Right cardiac atrium (tissue), 5 donors: ENCODE measurements at regions not wholly inside any gene's neighbourhood (a gene's known extent, or its start where the extent isn't known, plus 50 kb on each side); places are given as distances from the start of the nearest gene placed in this dataset.

Experiments used
- ATAC-seq, 2 donors: fragments of 200-7000 bp; cut with Tn5 transposase; one replicate each; pipeline versions ENCODE4 v1.8.0 to v1.9.1; 2020; ENCODE audit warnings: moderate library complexity in 2 of 2, mild to moderate bottlenecking in 1 of 2
- DNase-seq, 3 donors: peaks; one replicate each; pipeline ENCODE4 v3.0.0-alpha.2; 2020
- H3K27ac ChIP-seq: one replicate; pipeline ENCODE4 v1.5.1; 2013; ENCODE audit warnings: mild to moderate bottlenecking, low read length, control low read depth, moderate library complexity
- H3K27me3 ChIP-seq: one replicate; pipeline ENCODE4 v1.6.1; 2013; ENCODE audit not compliant: control insufficient read depth, insufficient read depth
- H3K4me1 ChIP-seq: one replicate; pipeline ENCODE4 v1.6.1; 2013; ENCODE audit warnings: low read length; ENCODE audit not compliant: control insufficient read depth, insufficient read depth
- H3K4me3 ChIP-seq: one replicate; pipeline ENCODE4 v1.5.1; 2013; ENCODE audit warnings: low read length, control low read depth
- H3K9me3 ChIP-seq: one replicate; pipeline ENCODE4 v1.6.1; 2013; ENCODE audit warnings: low read length; ENCODE audit not compliant: control insufficient read depth
- WGBS: extraction: QIAGEN DNeasy Blood & Tissue Kit; methylation state at CpG from one replicate; pipeline ENCODE4 v1.1.7; 2013; 5-methylcytosine and 5-hydroxymethylcytosine counted together
- intact Hi-C, 4 donors: fragments of 100-400 bp; cut with DNase I; formaldehyde crosslinking; loops; one replicate each; pipeline versions ENCODE4 v1.11.0 to v1.14.0; 2022 to 2023
- donor health status: healthy with polysubstance abuse.
- donor health status: DM: no; HTN: yes; CAD: no.
- donor health status: DM: no; HTN: no; CAD: no.
- donor health status: DM: no; HTN: yes; CAD: no; lungs with severe emphysema.
- donor health status: DM: yes; HTN: yes; CAD: no.

- no peak overlapping the region for H3K27ac ChIP-seq
- H3K9me3 ChIP-seq = no peaks in the 10 kb centered on the region
- H3K27me3 ChIP-seq = no peaks in the 10 kb centered on the region
- no peaks in the 10 kb centered on the region for H3K4me1 ChIP-seq
- no peak overlapping the region for H3K4me3 ChIP-seq
- WGBS = 68% methylated on average over 3 of the region's 3 CpGs
- no peak for DNase-seq
- intact Hi-C loops = no loop called here
- no peak for ATAC-seq
Measured at GRCh38 chr14:85221832-85222231, 308.1 kb upstream of the FLRT2 start.

- Histone ChIP-seq H3K27ac (no peak overlapping the region), H3K4me3 (no peak overlapping the region), H3K4me1 (no peaks in the 10 kb centered on the region), H3K9me3 (no peaks in the 10 kb centered on the region), H3K27me3 (no peaks in the 10 kb centered on the region)
- intact Hi-C loops = no loop called here
- ATAC-seq (no peak), DNase-seq (no peak)
- WGBS = 92% methylated on average over 1 of the region's 1 CpG
Measured at GRCh38 chr14:85222341-85222740, 307.6 kb upstream of the FLRT2 start.

GRCh38 chr14:85223667-85224066 is 306.3 kb upstream of the FLRT2 start:
- no peak for ATAC-seq
- intact Hi-C loops = no loop called here

GRCh38 chr14:85224241-85224640 is 305.7 kb upstream of the FLRT2 start:
- no peak for ATAC-seq
- Histone ChIP-seq H3K27me3 (no peaks in the 10 kb centered on the region), H3K4me3 (no peak overlapping the region), H3K9me3 (no peaks in the 10 kb centered on the region), H3K27ac (no peak overlapping the region), H3K4me1 (no peaks in the 10 kb centered on the region)
- 85% methylated on average over 3 of the region's 3 CpGs for WGBS
- intact Hi-C loops = no loop called here
- no peak for DNase-seq

More at GRCh38 chr14:85223667-85224066, 306.3 kb upstream of the FLRT2 start:
- 57% methylated on average over 3 of the region's 3 CpGs for WGBS
- Histone ChIP-seq H3K27me3 (no peaks in the 10 kb centered on the region), H3K9me3 (no peaks in the 10 kb centered on the region), H3K27ac (no peak overlapping the region), H3K4me1 (no peaks in the 10 kb centered on the region), H3K4me3 (no peak overlapping the region)
- no peak for DNase-seq

GRCh38 chr14:85233756-85234155 is 296.2 kb upstream of the FLRT2 start:
- DNase-seq = no peak
- 82% methylated on average over 12 of the region's 12 CpGs for WGBS
- H3K4me1 ChIP-seq = no peaks in the 10 kb centered on the region
- no peaks in the 10 kb centered on the region for H3K9me3 ChIP-seq
- no peaks in the 10 kb centered on the region for H3K27me3 ChIP-seq
- no peak overlapping the region for H3K27ac ChIP-seq
- no peak overlapping the region for H3K4me3 ChIP-seq
- ATAC-seq = no peak
- intact Hi-C loops = no loop called here

GRCh38 chr14:85234156-85235025 is 295.6 kb upstream of the FLRT2 start:
- intact Hi-C loops = no loop called here
- 80% methylated on average over 10 of the region's 10 CpGs for WGBS
- DNase-seq (no peak), ATAC-seq (no peak)
- Histone ChIP-seq H3K4me3 (no peak overlapping the region), H3K4me1 (no peaks in the 10 kb centered on the region), H3K27ac (no peak overlapping the region), H3K27me3 (no peaks in the 10 kb centered on the region), H3K9me3 (no peaks in the 10 kb centered on the region)

GRCh38 chr14:85235868-85236267 is 294.1 kb upstream of the FLRT2 start:
- no peak for DNase-seq
- intact Hi-C loops = no loop called here
- Histone ChIP-seq H3K27me3 (no peaks in the 10 kb centered on the region), H3K4me3 (no peak overlapping the region), H3K4me1 (peaks cover under 1% of the 10 kb centered on the region), H3K27ac (no peak overlapping the region), H3K9me3 (no peaks in the 10 kb centered on the region)
- no peak for ATAC-seq
- 73% methylated on average over 3 of the region's 3 CpGs for WGBS

- intact Hi-C loops = no loop called here
- Histone ChIP-seq H3K9me3 (no peaks in the 10 kb centered on the region), H3K4me3 (no peak overlapping the region), H3K27me3 (no peaks in the 10 kb centered on the region), H3K4me1 (peaks cover 1% of the 10 kb centered on the region), H3K27ac (no peak overlapping the region)
- ATAC-seq (no peak), DNase-seq (no peak)
- WGBS = 91% methylated on average over 1 of the region's 1 CpG
Measured at GRCh38 chr14:85236296-85236695, 293.6 kb upstream of the FLRT2 start.

GRCh38 chr14:85239791-85240190 is 290.2 kb upstream of the FLRT2 start:
- no peak overlapping the region for H3K4me3 ChIP-seq
- DNase-seq (peak in 1 of 3 donors; percentile 37), ATAC-seq (no peak)
- WGBS = 63% methylated on average over 1 of the region's 1 CpG
- intact Hi-C loops = no loop called here
- no peaks in the 10 kb centered on the region for H3K9me3 ChIP-seq
- H3K27ac ChIP-seq = no peak overlapping the region
- no peaks in the 10 kb centered on the region for H3K27me3 ChIP-seq
- peaks cover 1% of the 10 kb centered on the region for H3K4me1 ChIP-seq

GRCh38 chr14:85241022-85241855 is 288.7 kb upstream of the FLRT2 start:
- Histone ChIP-seq H3K27me3 (no peaks in the 10 kb centered on the region), H3K4me1 (peaks cover 1% of the 10 kb centered on the region), H3K4me3 (no peak overlapping the region), H3K9me3 (no peaks in the 10 kb centered on the region), H3K27ac (no peak overlapping the region)
- peak in 1 of 2 donors; percentile 39 for ATAC-seq
- DNase-seq = peak in 1 of 3 donors; percentile 50
- WGBS = 43% methylated on average over 14 of the region's 14 CpGs
- intact Hi-C loops = no loop called here

GRCh38 chr14:85242666-85243065 is 287.3 kb upstream of the FLRT2 start:
- DNase-seq (no peak), ATAC-seq (no peak)
- Histone ChIP-seq H3K4me3 (no peak overlapping the region), H3K4me1 (peaks cover 1% of the 10 kb centered on the region), H3K9me3 (no peaks in the 10 kb centered on the region), H3K27ac (no peak overlapping the region), H3K27me3 (no peaks in the 10 kb centered on the region)
- 41% methylated on average over 4 of the region's 4 CpGs for WGBS
- intact Hi-C loops = no loop called here
